HepG2 (cell line): ENCODE measurements at regions not wholly inside any gene's neighbourhood (a gene's known extent, or its start where the extent isn't known, plus 50 kb on each side); places are given as distances from the start of the nearest gene placed in this dataset.

Experiments
- ATAC-seq: fragments of 200-7000 bp; cut with Tn5 transposase; 3 replicates; pipeline ENCODE4 v1.9.1; 2020; ENCODE audit warnings: mild to moderate bottlenecking, moderate library complexity
- BruUV-seq: library from RNA; stranded (reverse); fragments of 400-500 nt; replicated peaks from 2 replicates; lab custom pipeline; 2021; lab: Mats Ljungman, UMichigan
- CTCF ChIA-PET: fragments of 300-600 bp; formaldehyde crosslinking; extraction: SDS; loops from one replicate; lab custom pipeline; 2021; ENCODE audit warnings: low total read pairs, inconsistent platforms, low intra/inter-chr PET ratio; lab: Yijun Ruan, JAX
- POLR2A ChIA-PET: fragments of 350-600 bp; sonication (Branson Sonifier 250); formaldehyde crosslinking; loops from one replicate; lab custom pipeline; 2020; ENCODE audit warnings: antibody characterized with exemption, inconsistent platforms; lab: Yijun Ruan, JAX
- DNase-seq: peaks from one replicate; pipeline ENCODE4 v3.0.0-alpha.2; 2015; ENCODE audit warnings: low spot score
- FAIRE-seq: peaks from 3 replicates; lab custom pipeline; 2011; peaks lifted over from hg19 to GRCh38; lab: Jason Lieb, UNC
- H2AFZ ChIP-seq: one replicate; pipeline ENCODE4 v1.6.1; 2011; ENCODE audit warnings: low read length, inconsistent platforms
- H3K27ac ChIP-seq: fragments of 300-600 bp; 3 replicates; pipeline ENCODE4 v1.8.0; 2011; ENCODE audit warnings: mixed run types, mild to moderate bottlenecking, mixed read lengths, low read length, inconsistent platforms; ENCODE audit not compliant: insufficient read depth; ENCODE audit errors: extremely low read length
- H3K27me3 ChIP-seq, 2 experiments: fragments of 200-600 bp in 1 of 2; 2 replicates in 1 of 2; 3 replicates in 1 of 2; pipeline versions ENCODE4 v1.6.0 to v1.8.0; 2011; ENCODE audit warnings: low read length in 2 of 2, mild to moderate bottlenecking in 2 of 2, moderate library complexity in 2 of 2, inconsistent platforms in 1 of 2; ENCODE audit not compliant: insufficient read depth in 2 of 2, control insufficient read depth in 1 of 2
- H3K36me3 ChIP-seq, 2 experiments: fragments of 200-600 bp in 1 of 2; replicated peaks in 1 of 2; 2 replicates in 1 of 2; 3 replicates in 1 of 2; pipeline versions ENCODE4 v1.5.1 to v1.8.0; 2011; ENCODE audit warnings: low read length in 2 of 2, inconsistent platforms in 1 of 2; ENCODE audit not compliant: insufficient read depth in 2 of 2, control insufficient read depth in 1 of 2
- H3K4me1 ChIP-seq: 2 replicates; pipeline ENCODE4 v1.5.1; 2012; ENCODE audit warnings: low read length, inconsistent platforms; ENCODE audit not compliant: insufficient read depth
- H3K4me2 ChIP-seq: 2 replicates; pipeline ENCODE4 v1.6.0; 2011; ENCODE audit warnings: low read depth, low read length, inconsistent platforms
- H3K4me3 ChIP-seq, 3 experiments: fragments of 200-600 bp in 1 of 3; sonication (generic), shearing (Covaris generic) in 1 of 3; replicated peaks in 1 of 3; 2 replicates each; pipeline ENCODE4 v1.5.1; 2011 to 2016; ENCODE audit warnings: low read length in 3 of 3, inconsistent platforms in 2 of 3, low read depth in 2 of 3, mild to moderate bottlenecking in 2 of 3, control low read depth in 1 of 3, mixed read lengths in 1 of 3; ENCODE audit not compliant: insufficient read depth in 1 of 3
- H3K79me2 ChIP-seq: one replicate; pipeline ENCODE4 v1.6.1; 2011; ENCODE audit warnings: low read length, inconsistent platforms; ENCODE audit not compliant: insufficient read depth
- H3K9ac ChIP-seq: 2 replicates; pipeline ENCODE4 v1.6.0; 2011; ENCODE audit warnings: mild to moderate bottlenecking, low read depth, low read length, inconsistent platforms; ENCODE audit not compliant: insufficient read depth
- H3K9me3 ChIP-seq: 2 replicates; pipeline ENCODE4 v1.5.1; 2012; ENCODE audit warnings: mild to moderate bottlenecking, low read length
- H4K20me1 ChIP-seq: 2 replicates; pipeline ENCODE4 v1.6.0; 2011; ENCODE audit warnings: inconsistent platforms, mild to moderate bottlenecking, low read length, moderate library complexity; ENCODE audit not compliant: insufficient read depth
- NR1H2 ChIP-seq: sonication (generic); formaldehyde crosslinking; IDR thresholded peaks from 2 replicates; pipeline ENCODE4 v1.8.1; 2022; ENCODE audit warnings: low read depth, missing genetic modification reagents, borderline replicate concordance
- TARDBP ChIP-seq: sonication (generic); formaldehyde crosslinking; IDR thresholded peaks from 2 replicates; pipeline ENCODE4 v1.8.0; 2022; ENCODE audit warnings: mild to moderate bottlenecking, missing genetic modification reagents
- TCF7L2 ChIP-seq: IDR thresholded peaks from 2 replicates; pipeline ENCODE4 v1.6.1; 2011; ENCODE audit warnings: mild to moderate bottlenecking, low read depth, low read length, moderate library complexity
- ZBTB44 ChIP-seq: sonication (generic); formaldehyde crosslinking; IDR thresholded peaks from 2 replicates; pipeline ENCODE4 v1.4.0; 2020; ENCODE audit warnings: missing genetic modification reagents
- ZFP36L1 ChIP-seq: sonication (generic); formaldehyde crosslinking; IDR thresholded peaks from 2 replicates; pipeline ENCODE4 v1.8.0; 2022; ENCODE audit warnings: mild to moderate bottlenecking, missing genetic modification reagents, moderate library complexity
- ZIK1 ChIP-seq: sonication (generic); formaldehyde crosslinking; IDR thresholded peaks from 2 replicates; pipeline ENCODE4 v1.5.0; 2020; ENCODE audit warnings: mild to moderate bottlenecking, low read depth, missing genetic modification reagents, borderline replicate concordance
- ZNF263 ChIP-seq: sonication (generic); formaldehyde crosslinking; IDR thresholded peaks from 2 replicates; pipeline ENCODE4 v1.4.0; 2020; ENCODE audit warnings: missing genetic modification reagents
- ZNF280B ChIP-seq: sonication (generic); formaldehyde crosslinking; IDR thresholded peaks from 2 replicates; pipeline ENCODE4 v1.5.0; 2020; ENCODE audit warnings: missing genetic modification reagents, mild to moderate bottlenecking, borderline replicate concordance
- ZNF547 ChIP-seq: sonication (generic); formaldehyde crosslinking; IDR thresholded peaks from 2 replicates; pipeline ENCODE4 v1.5.1; 2020; ENCODE audit warnings: mild to moderate bottlenecking, missing genetic modification reagents
- ZNF784 ChIP-seq: sonication (generic); formaldehyde crosslinking; IDR thresholded peaks from 2 replicates; pipeline ENCODE4 v1.5.1; 2020; ENCODE audit warnings: missing genetic modification reagents, mild to moderate bottlenecking, borderline replicate concordance
- in situ Hi-C: cut with HindIII; loops from 2 replicates; pipeline ENCODE4 v1.10.0; 2017; ENCODE audit warnings: low pct_unique_long_range_greater_than_20kb; ENCODE audit not compliant: extremely low pct_ligation_motif_present
- intact Hi-C: fragments of 100-400 bp; cut with micrococcal nuclease; formaldehyde crosslinking; loops from one replicate; pipeline ENCODE4 v1.10.0; 2022; ENCODE audit not compliant: unreplicated experiment
- TF ChIP-seq, protein P1 (sequence below): sonication (generic); formaldehyde crosslinking; IDR thresholded peaks from 2 replicates; pipeline ENCODE4 v1.8.0; 2022; ENCODE audit warnings: missing genetic modification reagents, mild to moderate bottlenecking, moderate library complexity, borderline replicate concordance
- TF ChIP-seq, protein P2 (sequence below), 2 experiments: sonication (generic) in 1 of 2; formaldehyde crosslinking in 1 of 2; IDR thresholded peaks; 2 replicates each; pipeline versions ENCODE4 v1.4.0 to v1.6.1; 2016 to 2020; ENCODE audit warnings: borderline replicate concordance in 1 of 2, low read depth in 1 of 2, mild to moderate bottlenecking in 1 of 2, missing genetic modification reagents in 1 of 2

DNA sequence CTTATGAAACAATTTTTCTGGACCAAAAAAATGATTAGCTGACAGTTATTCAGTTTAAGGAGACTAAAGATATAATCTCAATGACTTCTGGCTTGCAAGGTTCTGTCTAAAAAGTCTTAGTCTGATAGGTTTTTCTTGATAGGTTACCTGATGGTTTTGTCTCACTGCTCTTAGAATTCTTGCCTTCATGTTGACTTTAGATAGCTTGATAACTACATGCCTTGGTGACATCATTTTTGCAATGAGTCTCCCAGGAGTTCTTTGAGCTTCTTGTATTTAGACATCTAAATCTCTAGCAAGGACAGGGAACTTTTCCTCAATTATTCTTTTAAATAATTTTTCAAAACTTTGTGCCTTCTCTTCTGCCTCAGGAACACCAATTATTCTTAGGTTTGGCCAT is 1965.3 kb downstream of the ARAP2 start:
- no peaks in the 10 kb centered on the region for H3K4me1 ChIP-seq
- POLR2A ChIA-PET = no interaction called here
- H3K4me3 ChIP-seq = no peak overlapping the region
- no TSS peak for BruUV-seq
- H2AFZ ChIP-seq = no peak overlapping the region
- H3K9ac ChIP-seq = no peak overlapping the region
- H3K4me2 ChIP-seq = no peak overlapping the region
- DNase-seq (no peak), ATAC-seq (no peak), FAIRE-seq (no peak)
- H3K9me3 ChIP-seq = peaks cover 48% of the 10 kb centered on the region
- intact Hi-C loops (no loop called here), in situ Hi-C loops (no loop called here)
- no peaks in the 10 kb centered on the region for H4K20me1 ChIP-seq
- no peaks in the 10 kb centered on the region for H3K79me2 ChIP-seq
- H3K27ac ChIP-seq = no peak overlapping the region
- H3K36me3 ChIP-seq = no peaks in the 10 kb centered on the region
- H3K27me3 ChIP-seq = no peaks in the 10 kb centered on the region; a peak in 1 of 5 replicates
- CTCF ChIA-PET = no interaction called here
- TF ChIP-seq ZNF784 = no peak
- TF ChIP-seq ZNF263 (CRISPR knock-in tag) = no peak
- TF ChIP-seq ZFP36L1 (CRISPR knock-in tag) = no peak
- TF ChIP-seq, protein P1, sequence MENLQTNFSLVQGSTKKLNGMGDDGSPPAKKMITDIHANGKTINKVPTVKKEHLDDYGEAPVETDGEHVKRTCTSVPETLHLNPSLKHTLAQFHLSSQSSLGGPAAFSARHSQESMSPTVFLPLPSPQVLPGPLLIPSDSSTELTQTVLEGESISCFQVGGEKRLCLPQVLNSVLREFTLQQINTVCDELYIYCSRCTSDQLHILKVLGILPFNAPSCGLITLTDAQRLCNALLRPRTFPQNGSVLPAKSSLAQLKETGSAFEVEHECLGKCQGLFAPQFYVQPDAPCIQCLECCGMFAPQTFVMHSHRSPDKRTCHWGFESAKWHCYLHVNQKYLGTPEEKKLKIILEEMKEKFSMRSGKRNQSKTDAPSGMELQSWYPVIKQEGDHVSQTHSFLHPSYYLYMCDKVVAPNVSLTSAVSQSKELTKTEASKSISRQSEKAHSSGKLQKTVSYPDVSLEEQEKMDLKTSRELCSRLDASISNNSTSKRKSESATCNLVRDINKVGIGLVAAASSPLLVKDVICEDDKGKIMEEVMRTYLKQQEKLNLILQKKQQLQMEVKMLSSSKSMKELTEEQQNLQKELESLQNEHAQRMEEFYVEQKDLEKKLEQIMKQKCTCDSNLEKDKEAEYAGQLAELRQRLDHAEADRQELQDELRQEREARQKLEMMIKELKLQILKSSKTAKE (CRISPR knock-in tag) = no peak
- TF ChIP-seq ZNF547 (CRISPR knock-in tag) = no peak
- TF ChIP-seq TCF7L2 = no peak
- TF ChIP-seq TARDBP (CRISPR knock-in tag) = no peak
- TF ChIP-seq, protein P2, sequence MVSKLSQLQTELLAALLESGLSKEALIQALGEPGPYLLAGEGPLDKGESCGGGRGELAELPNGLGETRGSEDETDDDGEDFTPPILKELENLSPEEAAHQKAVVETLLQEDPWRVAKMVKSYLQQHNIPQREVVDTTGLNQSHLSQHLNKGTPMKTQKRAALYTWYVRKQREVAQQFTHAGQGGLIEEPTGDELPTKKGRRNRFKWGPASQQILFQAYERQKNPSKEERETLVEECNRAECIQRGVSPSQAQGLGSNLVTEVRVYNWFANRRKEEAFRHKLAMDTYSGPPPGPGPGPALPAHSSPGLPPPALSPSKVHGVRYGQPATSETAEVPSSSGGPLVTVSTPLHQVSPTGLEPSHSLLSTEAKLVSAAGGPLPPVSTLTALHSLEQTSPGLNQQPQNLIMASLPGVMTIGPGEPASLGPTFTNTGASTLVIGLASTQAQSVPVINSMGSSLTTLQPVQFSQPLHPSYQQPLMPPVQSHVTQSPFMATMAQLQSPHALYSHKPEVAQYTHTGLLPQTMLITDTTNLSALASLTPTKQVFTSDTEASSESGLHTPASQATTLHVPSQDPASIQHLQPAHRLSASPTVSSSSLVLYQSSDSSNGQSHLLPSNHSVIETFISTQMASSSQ (IDR thresholded peaks at IDR 0.05; ENCODE audit: low read depth) = no peak
- TF ChIP-seq, protein P2 (CRISPR knock-in tag; IDR thresholded peaks at IDR 0.05; ENCODE audit: borderline replicate concordance) = no peak
- TF ChIP-seq NR1H2 = no peak
- TF ChIP-seq ZBTB44 = no peak
- TF ChIP-seq ZNF280B (CRISPR knock-in tag) = no peak
- TF ChIP-seq ZIK1 (CRISPR knock-in tag) = no peak
